ENCODE measurements at regions not wholly inside any gene's neighbourhood (a gene's known extent, or its start where the extent isn't known, plus 50 kb on each side); places are given as distances from the start of the nearest gene placed in this dataset.
"Not testable (repeated sequence)": the region's sequence is repeated elsewhere in the genome, so short reads cannot be mapped to it uniquely, and the experiment has no call there.

GRCh38 chr3:80994767-80995166 is 766.7 kb downstream of the GBE1 start:
- no peak overlapping the region for H3K9ac ChIP-seq
- H3K4me1 ChIP-seq, result no peaks in the 10 kb centered on the region
- no peaks in the 10 kb centered on the region for H3K27me3 ChIP-seq
- no peak for TF ChIP-seq Cebpa-rat (IDR thresholded peaks at IDR 0.05)
- H3K4me3 ChIP-seq, result no peak overlapping the region
- H3K36me3 ChIP-seq, result no peaks in the 10 kb centered on the region
- H3K9me3 ChIP-seq (replicated peaks in 1 of 11), result no peaks in the 10 kb centered on the region
- no peaks in the 10 kb centered on the region for H4K20me1 ChIP-seq
- no peak overlapping the region for H3K4me2 ChIP-seq
- H3K27ac ChIP-seq, result no peak overlapping the region

- Histone ChIP-seq H3K27me3 (no peaks in the 10 kb centered on the region), H3K4me1 (no peaks in the 10 kb centered on the region), H3K4me3 (no peak overlapping the region), H3K9ac (no peak overlapping the region), H3K4me2 (no peak overlapping the region), H3K27ac (no peak overlapping the region), H4K20me1 (no peaks in the 10 kb centered on the region), H3K9me3 (replicated peaks in 1 of 11) (no peaks in the 10 kb centered on the region), H3K36me3 (no peaks in the 10 kb centered on the region)
- TF ChIP-seq Cebpa-rat (IDR thresholded peaks at IDR 0.05), result no peak
Measured at GRCh38 chr3:80994085-80994665, 767.3 kb downstream of the GBE1 start.

- Histone ChIP-seq H3K4me1 (no peaks in the 10 kb centered on the region), H3K4me2 (no peak overlapping the region), H3K9ac (no peak overlapping the region), H3K36me3 (no peaks in the 10 kb centered on the region), H3K9me3 (replicated peaks in 1 of 11) (no peaks in the 10 kb centered on the region), H3K27ac (no peak overlapping the region), H3K27me3 (no peaks in the 10 kb centered on the region), H3K4me3 (no peak overlapping the region), H4K20me1 (no peaks in the 10 kb centered on the region)
- no peak for TF ChIP-seq Cebpa-rat (IDR thresholded peaks at IDR 0.05)
Measured at GRCh38 chr3:80993241-80993945, 768.1 kb downstream of the GBE1 start.

GRCh38 chr3:80983753-80984152 is 777.7 kb downstream of the GBE1 start:
- TF ChIP-seq Cebpa-rat (IDR thresholded peaks at IDR 0.05), result no peak
- no peak overlapping the region for H3K9ac ChIP-seq

GRCh38 chr3:80978216-80978969 is 783.1 kb downstream of the GBE1 start:
- Histone ChIP-seq H3K4me2 (no peak overlapping the region), H3K36me3 (no peaks in the 10 kb centered on the region), H3K4me3 (no peak overlapping the region), H3K9me3 (replicated peaks in 1 of 11) (no peaks in the 10 kb centered on the region), H3K4me1 (no peaks in the 10 kb centered on the region), H4K20me1 (no peaks in the 10 kb centered on the region), H3K27ac (no peak overlapping the region), H3K9ac (no peak overlapping the region), H3K27me3 (no peaks in the 10 kb centered on the region)
- TF ChIP-seq Cebpa-rat (IDR thresholded peaks at IDR 0.05), result no peak

More at GRCh38 chr3:80983753-80984152, 777.7 kb downstream of the GBE1 start:
- no peak overlapping the region for H3K27ac ChIP-seq
- H3K4me1 ChIP-seq, result no peaks in the 10 kb centered on the region
- H3K4me3 ChIP-seq, result no peak overlapping the region
- H3K9me3 ChIP-seq (replicated peaks in 1 of 11), result no peaks in the 10 kb centered on the region
- H3K36me3 ChIP-seq, result no peaks in the 10 kb centered on the region
- H3K27me3 ChIP-seq, result no peaks in the 10 kb centered on the region
- no peak overlapping the region for H3K4me2 ChIP-seq
- H4K20me1 ChIP-seq, result no peaks in the 10 kb centered on the region

- Histone ChIP-seq H3K9ac (no peak overlapping the region), H3K36me3 (no peaks in the 10 kb centered on the region), H3K4me3 (no peak overlapping the region), H4K20me1 (no peaks in the 10 kb centered on the region), H3K27ac (no peak overlapping the region), H3K4me1 (no peaks in the 10 kb centered on the region), H3K27me3 (no peaks in the 10 kb centered on the region), H3K9me3 (replicated peaks in 1 of 11) (no peaks in the 10 kb centered on the region), H3K4me2 (no peak overlapping the region)
- TF ChIP-seq Cebpa-rat (IDR thresholded peaks at IDR 0.05), result no peak
Measured at GRCh38 chr3:80970292-80970691, 791.2 kb downstream of the GBE1 start.

GRCh38 chr3:80929576-80929975 is 831.9 kb downstream of the GBE1 start:
- Histone ChIP-seq H3K4me1 (no peaks in the 10 kb centered on the region), H3K9me3 (replicated peaks in 1 of 11) (peaks cover 0 to 7% (median 5%) of the 10 kb centered on the region in 11 experiments; a peak in 2 of 22 replicates), H3K9ac (no peak overlapping the region), H3K4me3 (no peak overlapping the region), H3K4me2 (no peak overlapping the region), H3K27me3 (no peaks in the 10 kb centered on the region), H4K20me1 (no peaks in the 10 kb centered on the region), H3K27ac (no peak overlapping the region), H3K36me3 (no peaks in the 10 kb centered on the region)
- no peak for TF ChIP-seq Cebpa-rat (IDR thresholded peaks at IDR 0.05)

- no peak overlapping the region for H3K4me2 ChIP-seq
- TF ChIP-seq Cebpa-rat (IDR thresholded peaks at IDR 0.05), result no peak
- no peak overlapping the region for H3K27ac ChIP-seq
- H3K9ac ChIP-seq, result no peak overlapping the region
- H3K9me3 ChIP-seq (replicated peaks in 1 of 11), result peaks cover 0 to under 1% (median 0%) of the 10 kb centered on the region in 11 experiments; a peak in 1 of 22 replicates
- H3K4me1 ChIP-seq, result no peaks in the 10 kb centered on the region
- no peaks in the 10 kb centered on the region for H3K36me3 ChIP-seq
- no peaks in the 10 kb centered on the region for H3K27me3 ChIP-seq
- no peaks in the 10 kb centered on the region for H4K20me1 ChIP-seq
- no peak overlapping the region for H3K4me3 ChIP-seq
Measured at GRCh38 chr3:80914854-80915253, 846.6 kb downstream of the GBE1 start.

- Histone ChIP-seq H3K27ac (no peak overlapping the region), H3K9ac (no peak overlapping the region), H3K4me1 (no peaks in the 10 kb centered on the region), H4K20me1 (no peaks in the 10 kb centered on the region), H3K4me2 (no peak overlapping the region), H3K36me3 (no peaks in the 10 kb centered on the region), H3K4me3 (no peak overlapping the region), H3K27me3 (no peaks in the 10 kb centered on the region), H3K9me3 (replicated peaks in 1 of 11) (no peaks in the 10 kb centered on the region)
- no peak for TF ChIP-seq Cebpa-rat (IDR thresholded peaks at IDR 0.05)
Measured at GRCh38 chr3:80898211-80898610, 863.2 kb downstream of the GBE1 start.

- H3K27me3 ChIP-seq; H3K4me1 ChIP-seq; H3K4me3 ChIP-seq; H4K20me1 ChIP-seq; H3K4me2 ChIP-seq; H3K36me3 ChIP-seq; H3K9ac ChIP-seq; H3K27ac ChIP-seq; H3K9me3 ChIP-seq (replicated peaks in 1 of 11): not testable (repeated sequence)
Measured at GRCh38 chr3:80897005-80897404, 864.4 kb downstream of the GBE1 start.

Data from BLaER1 treated with 17β-estradiol and CSF1 and Interleukin-3, amounts not matched to agents 10 nM and 100 nM (cell line).